NCI-H2171 treated with DMSO at 0.1 percent for 48 hours (cell line): ENCODE measurements at regions not wholly inside any gene's neighbourhood (a gene's known extent, or its start where the extent isn't known, plus 50 kb on each side); places are given as distances from the start of the nearest gene placed in this dataset.

ENCODE experiments used
- DNase-seq: peaks from one replicate; lab custom pipeline; 2025; lab: John Stamatoyannopoulos, UW

DNA sequence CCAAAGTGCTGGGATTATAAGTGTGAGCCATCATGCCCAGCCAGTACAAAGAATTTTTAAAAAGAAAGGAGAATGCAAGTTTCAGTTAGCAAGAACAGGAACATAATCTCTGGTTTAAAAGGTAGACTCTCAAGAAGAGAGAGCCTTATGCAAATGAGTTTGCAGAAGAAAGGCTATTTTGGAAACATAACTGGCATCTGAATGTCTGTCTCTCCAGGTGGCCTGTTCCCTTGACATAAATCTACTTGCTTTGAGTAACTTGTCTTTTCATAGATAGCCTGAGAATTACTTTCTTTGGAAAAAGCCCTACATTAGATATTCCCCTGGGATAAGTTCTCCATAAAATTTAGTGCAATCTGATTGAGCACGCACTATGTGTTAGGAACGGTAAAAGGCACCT is 109.6 kb downstream of the ICOS start:
- DNase-seq, result no peak

DNA sequence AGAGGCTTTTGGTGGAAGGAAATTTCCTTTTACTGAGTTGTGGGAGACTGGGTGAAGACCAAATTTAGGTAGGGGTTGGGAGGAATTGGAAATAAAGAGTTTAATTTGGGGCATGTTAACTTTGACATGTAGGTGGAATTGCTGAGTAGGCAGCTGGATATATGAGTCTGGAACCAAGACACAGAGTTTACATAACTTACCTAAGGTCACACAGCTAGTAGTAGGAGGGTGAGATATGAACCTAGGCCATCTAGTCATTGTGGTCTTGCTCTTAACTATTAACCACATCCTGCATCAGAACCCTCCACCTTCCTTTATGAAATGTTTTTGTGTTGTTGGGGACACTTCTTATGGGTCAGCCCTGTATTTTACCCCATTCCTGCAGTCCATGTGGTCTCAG is 113.1 kb downstream of the ICOS start:
- DNase-seq, result no peak

DNA sequence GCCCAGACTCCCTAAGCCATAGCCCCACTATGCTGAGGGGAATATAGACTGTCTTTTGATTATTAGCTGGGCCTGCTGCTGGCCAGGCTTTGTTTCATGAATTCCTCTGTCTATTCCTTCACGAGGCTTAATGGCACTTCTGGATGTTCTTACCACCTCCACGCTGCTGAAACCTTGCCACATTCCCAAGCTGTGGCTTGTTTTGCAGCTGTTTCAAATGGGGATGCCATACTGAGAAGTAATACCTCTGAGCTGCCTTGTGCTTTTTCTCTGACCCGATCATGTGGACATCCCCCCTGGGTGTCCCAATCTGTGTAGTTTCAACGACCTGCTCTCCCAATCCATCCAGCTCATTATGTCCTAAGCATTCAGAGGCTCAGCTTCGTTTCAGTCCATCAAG is 114.1 kb downstream of the ICOS start:
- DNase-seq, result no peak

DNA sequence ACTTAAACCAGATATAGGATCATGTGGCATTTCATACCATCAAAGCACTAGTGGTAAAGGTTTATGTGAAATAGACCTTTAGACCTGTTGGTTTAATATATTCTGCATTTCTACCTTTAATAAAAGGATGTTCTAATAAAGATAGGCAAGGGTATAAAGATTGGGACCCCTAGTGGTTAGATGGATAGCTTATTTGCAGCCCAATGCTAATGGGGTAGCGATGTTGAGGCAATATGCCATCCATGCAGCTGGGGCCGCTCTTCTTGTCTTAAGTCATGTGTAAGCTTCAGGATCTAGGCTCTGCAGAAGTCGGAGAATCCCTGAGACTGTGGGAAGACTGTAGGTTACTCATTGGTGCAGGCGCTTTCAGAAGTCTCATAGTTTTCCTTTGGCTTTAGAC is 114.9 kb downstream of the ICOS start:
- no peak for DNase-seq

DNA sequence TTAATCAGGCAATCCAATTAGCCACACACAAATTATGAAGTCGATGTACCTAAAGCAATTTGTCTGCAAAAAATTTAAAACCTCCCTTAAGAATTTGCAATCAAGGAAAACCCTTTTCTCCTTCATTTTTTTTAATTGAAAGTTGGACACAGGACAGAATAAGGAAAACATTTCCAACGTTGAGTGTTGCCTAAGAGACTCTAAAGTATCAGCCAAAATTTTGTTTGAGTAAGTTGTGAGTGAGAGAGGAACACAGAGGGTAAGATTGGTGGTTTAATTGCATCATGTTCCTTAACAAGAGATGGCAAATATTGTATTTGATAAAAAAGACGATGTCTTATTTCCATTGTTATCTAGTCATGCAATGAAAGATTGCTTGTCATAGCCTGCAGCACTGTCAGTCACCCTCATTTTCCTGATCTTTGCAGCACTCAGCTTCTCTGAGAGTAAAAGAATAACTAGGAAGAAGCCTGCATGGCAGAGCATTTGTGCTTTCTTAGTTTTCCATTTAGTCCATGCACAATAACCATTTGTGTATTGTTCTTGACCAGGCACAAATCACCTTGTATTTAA is 115.5 kb downstream of the ICOS start:
- DNase-seq, result no peak

DNA sequence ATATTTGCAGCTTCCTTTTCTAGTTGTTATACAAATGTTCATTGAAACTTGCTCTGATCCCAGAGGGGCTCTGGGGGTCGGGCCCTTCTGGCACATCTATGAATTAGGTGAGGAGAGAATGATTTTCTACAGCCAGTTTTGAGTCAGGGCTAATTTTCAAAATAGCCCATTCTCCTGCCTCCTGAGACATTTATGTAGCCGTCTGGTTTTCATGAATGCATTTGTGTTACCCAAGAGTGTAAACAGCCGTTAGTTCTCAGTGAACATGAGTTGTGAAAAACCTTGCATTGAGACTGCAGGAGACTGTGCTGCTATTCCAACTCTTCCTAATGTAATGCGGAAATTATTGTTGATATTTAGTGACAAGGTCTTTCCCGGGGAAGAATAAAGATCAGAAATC is 122.5 kb downstream of the ICOS start:
- no peak for DNase-seq

DNA sequence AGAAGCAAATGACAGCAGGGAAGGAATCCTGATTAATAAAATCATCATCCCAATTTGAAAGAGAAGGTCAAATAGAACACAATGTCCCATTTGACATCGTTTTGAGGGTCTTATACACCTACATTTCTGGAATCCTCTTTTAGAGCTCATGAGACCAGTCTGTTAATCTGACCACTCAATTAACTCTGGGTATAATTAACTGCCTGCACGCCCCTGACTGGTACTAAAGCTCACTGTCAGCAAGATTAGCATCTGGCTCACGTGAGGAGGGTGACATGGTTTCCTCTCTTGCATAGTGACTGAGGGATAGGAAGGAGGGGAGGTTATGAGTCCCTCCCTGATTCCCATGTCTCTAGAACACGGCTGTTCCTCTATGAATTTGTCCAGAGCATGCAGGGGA is 124.3 kb downstream of the ICOS start:
- peak; percentile 88 for DNase-seq

DNA sequence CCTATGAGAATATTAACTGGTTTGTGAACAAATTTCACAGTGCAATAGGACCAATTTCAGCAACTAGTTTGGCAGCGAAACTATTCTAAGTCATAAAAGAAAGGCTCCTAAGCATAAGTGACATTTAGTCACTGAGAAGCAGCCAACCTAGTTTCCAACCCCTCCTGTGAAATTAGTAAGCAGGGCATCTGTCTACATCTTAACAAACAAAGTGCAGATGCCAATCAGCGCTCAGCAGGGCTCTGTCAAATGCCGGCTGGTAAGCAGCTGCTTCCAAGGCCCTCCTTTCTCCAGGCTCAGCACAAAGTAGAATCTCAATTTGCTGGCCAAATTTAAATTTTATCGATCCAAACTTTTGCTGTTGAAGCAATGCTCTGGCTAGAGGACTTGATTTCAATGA is 124.7 kb downstream of the ICOS start:
- DNase-seq, result peak; percentile 91

DNA sequence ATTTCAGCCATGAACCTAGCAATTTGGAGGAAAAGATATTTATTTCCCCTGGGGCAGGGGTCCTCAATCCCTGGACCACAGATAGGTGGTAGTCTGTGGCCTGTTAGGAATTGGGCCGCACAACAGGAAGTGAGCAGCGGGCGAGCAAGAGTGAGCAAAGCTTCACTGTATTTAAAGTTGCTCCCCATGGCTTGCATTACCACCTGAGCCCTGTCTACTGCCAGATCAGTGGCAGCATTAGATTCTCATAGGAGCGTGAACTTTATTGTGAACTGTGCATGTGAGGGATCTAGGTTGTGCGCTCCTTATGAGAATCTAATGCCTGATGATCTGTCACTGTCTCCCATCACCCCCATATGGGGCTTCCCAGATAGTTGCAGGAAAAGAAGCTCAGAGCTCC is 127.6 kb downstream of the ICOS start:
- no peak for DNase-seq

DNA sequence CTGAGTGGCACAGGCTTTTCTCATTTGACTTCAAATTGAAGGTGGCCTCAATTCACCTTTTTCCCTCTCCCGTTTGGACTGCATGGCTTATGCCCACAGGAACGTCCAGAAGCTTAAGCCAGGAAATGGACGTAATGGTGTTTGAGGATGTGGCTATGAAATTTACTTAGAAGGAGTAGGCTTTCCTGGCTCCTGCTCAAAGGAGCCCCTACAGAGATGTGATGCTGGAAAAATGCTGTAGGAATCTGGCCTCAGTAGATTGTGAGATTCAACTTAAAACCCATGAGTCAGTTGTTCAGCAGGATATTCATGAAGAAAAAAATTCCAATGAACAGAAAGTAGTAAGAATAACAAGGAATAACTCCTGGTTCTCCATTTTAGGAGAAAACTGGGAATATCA is 129.0 kb downstream of the ICOS start:
- no peak for DNase-seq

DNA sequence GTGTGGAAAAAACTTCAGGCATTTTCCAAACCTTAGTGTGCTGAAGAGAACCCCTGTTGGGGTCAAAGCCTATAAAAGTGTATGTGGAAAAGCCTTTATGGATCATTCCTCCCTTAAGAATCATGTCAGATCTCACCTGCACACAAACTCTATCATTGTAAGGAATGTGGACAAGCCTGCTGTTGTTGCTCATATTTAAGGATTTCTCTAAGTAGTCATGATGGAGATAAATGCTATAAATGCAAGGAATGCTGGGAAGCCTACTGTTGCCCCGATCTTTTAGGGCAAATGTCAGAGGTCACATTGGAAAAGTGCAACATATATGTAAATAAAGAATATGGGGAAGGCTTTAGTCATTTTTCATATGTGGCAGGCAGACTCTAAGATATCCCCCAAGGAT is 129.5 kb downstream of the ICOS start:
- DNase-seq, result no peak

DNA sequence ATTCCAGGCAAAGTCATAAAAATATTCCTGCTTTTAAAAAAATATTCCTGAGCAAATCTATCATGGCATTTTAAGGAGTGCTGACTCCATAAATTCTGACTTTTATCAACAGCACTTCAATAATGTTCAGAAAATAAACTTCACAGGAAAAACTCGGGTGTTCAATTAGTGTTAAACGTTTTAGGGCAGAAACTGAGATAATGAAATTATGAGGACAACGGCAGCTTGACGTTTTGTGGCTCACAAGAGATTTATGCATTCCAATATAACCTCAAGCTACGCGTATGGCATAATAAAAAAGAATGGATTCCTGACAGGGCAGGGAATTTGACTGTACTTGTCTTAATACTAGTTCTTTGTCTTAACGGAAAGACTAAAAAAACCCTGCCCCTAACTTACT is 133.2 kb downstream of the ICOS start:
- no peak for DNase-seq

DNA sequence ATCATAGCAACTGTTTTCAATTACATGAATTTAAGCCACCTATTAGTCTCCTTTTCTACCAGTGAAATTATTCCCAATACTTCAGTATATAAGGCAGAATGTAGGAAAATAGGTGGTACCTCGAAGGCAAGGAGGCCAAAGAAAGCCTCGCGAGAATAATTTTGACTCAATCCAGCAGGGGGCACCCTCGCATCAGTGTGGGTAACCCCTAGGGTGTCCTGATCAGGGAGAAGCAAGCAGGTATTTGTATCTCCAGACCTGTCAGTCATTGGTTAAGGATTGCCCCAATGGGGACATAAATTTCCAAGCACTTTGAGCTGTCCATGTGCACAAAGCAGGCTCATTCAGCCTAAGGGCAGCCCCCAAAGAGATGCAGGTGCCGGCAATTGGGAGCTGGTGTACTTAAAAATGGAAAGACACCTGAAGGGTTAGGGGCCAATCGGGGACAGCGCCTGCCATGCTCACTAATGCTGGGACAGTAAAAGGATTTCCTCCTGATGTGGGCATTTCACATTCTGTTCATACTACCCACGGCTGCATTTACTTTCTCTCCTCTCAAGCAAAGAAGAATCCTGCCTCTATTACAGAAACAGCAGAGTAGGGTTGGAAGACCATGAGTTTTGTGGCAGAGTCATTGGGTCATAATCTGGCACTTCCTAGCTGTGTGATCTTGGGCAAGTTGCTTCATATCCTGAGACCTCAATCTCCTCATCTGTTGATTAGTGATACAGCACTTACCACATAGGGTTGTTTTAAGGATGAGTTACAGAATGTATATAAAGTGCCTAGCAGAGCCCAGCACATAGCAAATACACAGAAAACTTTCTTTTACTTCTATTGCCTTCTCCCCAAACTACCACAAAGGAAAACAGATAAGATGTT is 136.1 kb downstream of the ICOS start:
- DNase-seq, result peak; percentile 14

DNA sequence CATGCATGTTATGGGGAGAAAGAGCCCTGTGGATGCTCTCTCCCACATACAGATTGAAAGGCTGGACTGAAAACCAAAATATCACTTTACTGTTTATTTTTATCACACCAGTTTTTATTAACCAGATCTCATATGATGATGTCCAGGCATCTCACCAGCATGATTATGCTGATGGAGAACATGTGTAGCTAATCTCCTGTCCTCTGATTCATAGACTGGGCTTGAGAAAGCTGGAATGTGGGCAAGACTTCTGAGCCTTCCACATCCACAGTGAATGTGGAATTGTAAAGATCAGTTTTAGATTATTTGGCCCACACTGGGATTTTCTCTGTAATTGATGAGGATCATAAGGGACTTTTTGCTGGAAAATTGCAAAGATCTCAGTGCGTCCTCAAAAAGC is 137.9 kb downstream of the ICOS start:
- no peak for DNase-seq

DNA sequence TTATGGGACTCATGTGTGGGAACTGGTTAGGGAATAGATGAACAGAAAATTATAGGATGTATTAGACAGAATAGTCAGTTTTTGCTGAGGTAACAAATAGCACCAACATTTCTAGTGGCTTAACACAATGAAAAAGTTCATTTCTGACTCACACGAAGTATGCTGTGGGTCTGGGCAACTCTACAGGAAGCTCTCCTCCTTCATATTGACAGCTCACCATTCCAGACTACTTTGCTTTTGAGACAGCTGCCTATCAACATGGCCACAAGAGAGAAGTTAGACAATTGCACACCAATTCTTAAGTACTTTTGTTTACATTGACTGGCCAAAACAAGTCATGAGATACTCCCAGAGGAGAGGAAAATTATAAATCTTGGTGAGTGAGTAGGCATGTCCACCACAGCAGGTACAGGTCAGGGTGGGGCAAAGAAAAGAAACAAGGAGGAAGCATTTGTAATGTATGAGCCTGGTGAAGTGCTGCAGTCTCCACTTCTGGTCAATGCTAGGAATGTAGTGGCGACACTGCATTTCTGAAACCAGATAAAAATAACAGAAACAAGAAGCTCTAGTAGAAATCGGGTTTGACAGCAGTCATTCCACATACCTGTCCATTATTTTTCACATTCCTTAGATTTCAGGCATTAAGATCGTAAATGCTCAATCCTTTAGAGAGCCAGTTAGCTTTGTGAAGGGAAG is 141.6 kb downstream of the ICOS start:
- no peak for DNase-seq

DNA sequence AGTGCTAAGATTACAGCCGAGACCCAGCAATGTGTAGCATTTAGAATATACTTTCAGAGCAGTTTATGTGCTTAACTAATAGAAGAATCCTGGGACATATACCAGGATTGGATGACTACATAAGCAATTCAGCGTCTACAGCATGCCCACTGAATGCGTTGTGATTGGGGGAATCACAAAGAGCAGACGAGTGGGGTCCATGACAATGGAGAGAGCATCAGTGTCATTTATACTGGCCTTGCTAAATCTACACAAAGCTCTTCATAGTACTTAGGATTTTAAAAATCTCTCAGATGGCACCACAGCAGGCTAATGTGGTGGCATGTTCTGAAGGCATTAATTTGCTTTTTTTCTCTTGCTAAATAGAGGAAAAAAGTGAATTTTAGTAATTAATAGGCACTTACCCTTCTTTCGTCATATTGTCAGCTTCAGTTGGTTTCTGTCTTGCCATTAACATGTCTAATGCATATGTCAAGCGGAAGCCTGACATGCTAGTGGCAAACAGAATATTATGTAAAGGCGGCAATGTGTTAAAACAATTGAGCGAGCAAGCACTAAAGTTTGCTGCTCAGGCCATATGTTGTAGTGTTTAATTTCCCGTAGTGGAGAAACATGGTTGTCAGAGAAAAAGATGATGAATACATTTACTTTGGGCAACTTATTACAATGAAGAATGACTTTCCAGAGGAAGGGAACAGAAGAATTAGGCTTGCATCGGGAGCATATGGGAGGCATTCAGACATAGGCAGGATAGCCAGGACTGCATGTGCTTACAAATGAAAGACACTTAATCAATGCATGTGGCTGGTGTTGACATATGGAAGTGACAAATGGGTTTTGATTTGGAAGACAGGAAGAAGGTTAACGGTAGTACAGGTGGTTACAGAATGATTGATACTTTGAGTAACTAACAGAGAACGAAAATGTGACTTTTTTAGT is 145.2 kb downstream of the ICOS start:
- DNase-seq, result peak; percentile 94

DNA sequence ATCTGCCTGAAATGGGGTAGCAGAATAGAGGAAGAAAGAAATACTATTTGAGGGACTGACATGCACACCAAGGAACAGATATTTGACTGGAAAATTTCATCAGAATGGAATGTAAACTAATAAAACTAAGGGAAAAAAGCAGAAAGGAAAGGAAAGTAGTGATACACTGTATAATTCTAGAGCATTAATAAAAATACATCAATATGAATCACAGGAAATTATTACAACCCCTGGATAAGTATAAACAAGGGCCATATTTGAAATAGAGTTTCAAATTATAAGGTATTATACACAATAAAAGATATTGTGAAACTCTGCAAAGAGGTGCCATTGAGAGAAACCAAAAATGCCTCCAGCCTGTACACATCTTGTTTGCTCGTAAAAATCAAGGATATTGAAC is 149.6 kb downstream of the ICOS start:
- no peak for DNase-seq

DNA sequence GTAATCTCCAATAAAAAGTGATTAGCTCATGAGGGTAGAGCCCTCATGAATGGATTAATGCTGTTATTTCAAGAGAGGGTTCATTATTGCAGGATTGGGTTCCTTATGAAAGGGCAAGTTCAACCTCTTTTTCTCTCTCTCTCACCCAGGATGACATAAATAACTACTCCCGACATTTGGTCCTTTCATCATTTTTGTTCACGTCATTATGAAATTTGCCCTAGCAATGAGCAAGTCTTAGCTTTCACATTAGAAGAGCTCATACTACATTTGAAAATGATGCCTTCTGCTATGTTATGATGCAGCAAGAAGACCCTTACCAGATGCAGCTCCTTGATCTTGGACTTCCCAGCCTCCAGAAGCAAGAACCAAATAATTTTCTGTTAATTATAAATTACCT is 152.5 kb downstream of the ICOS start:
- DNase-seq, result no peak

DNA sequence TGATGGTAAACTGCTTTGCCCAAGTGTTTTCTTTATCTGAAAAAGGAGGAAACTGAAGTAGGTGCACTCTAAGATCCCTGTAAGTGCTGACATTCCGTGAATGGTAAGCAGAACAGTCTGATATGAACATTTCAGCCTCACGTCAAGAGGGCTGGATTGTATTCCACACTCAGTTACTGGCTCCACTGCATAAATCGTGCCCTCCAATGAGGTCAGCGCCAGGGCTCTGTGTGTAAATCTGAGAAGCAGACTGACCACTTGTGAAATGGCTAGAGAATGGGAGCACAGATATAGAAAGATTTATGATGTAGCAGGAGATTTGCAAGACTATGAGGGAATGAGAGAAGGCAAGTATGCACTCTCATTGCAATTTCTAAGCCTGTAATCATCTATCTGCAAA is 153.0 kb downstream of the ICOS start:
- DNase-seq, result no peak

DNA sequence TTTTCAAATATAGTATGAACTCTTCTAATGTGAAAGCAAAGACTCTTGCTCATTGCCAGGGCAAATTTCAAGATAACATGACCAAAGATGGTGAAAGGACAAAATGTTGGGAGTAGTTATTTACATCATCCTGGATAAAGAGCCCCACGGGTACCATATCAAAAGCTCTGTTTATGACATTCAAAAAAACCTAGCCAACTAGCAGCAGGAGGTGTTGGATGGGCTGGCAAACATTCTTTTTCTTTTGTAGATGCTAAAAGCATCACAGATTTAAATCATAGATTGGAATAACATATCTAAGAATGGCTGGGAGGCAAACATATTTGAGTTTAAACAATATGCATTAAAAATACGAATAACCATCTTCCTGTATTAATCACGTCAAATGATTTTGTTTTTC is 153.5 kb downstream of the ICOS start:
- no peak for DNase-seq

DNA sequence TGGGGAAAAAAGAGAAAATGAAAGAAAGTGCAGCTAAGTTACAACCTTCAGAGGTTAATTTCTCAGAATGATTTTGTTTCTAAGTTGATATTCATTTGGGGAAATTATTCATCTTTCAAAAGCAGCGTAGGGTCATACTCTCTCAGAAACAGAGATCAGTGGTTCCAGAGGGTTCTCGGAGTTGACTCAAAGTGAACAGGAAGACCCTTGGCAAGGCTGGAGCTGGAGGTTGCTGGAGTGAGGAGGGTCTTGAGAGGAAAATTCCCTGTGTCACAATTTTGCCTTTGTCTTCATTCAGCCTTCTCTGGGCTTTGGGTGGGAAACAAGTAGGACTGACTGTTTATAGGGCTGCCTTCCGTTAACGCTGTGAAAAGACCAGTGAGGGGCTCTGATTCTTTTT is 168.2 kb downstream of the ICOS start:
- DNase-seq, result no peak

DNA sequence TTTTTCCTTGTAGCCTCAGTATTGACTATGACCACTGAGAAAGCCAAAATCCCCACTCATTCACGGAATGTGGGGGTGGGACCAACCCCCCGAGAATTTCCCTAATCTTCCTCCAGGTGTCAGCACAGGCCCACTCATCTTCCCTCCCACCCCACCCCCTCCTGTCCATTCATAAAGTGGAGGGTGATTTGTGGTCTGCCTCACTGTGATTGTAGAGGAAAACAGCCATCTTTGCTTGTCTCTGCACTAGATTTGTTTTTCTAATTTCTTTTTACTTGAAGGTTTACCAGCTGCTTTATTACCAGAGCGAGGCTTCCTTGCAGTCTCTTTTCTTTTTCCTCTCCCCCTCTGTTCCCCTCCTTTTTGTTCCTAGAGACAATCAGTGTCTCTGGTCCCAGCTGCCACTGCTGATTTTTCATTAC is 171.8 kb downstream of the ICOS start:
- DNase-seq, result peak; percentile 47
